Activated CD4-positive, alpha-beta T cell treated with anti-CD3 and anti-CD28 coated beads, Interleukin-2, amount 10 ng/mL, durations not matched to agents 24 days and 14 days (primary cell): ENCODE measurements at regions not wholly inside any gene's neighbourhood (a gene's known extent, or its start where the extent isn't known, plus 50 kb on each side); places are given as distances from the start of the nearest gene placed in this dataset.

Experiments
- DNase-seq: peaks from one replicate; pipeline ENCODE4 v3.0.0; 2022
- H3K27ac Mint-ChIP-seq: one replicate; pipeline ENCODE4 v1.8.0; 2022; ENCODE audit warnings: mild to moderate bottlenecking, mixed read lengths
- H3K27me3 Mint-ChIP-seq: one replicate; pipeline ENCODE4 v1.8.0; 2022; ENCODE audit warnings: mixed read lengths
- H3K36me3 Mint-ChIP-seq: one replicate; pipeline ENCODE4 v1.8.0; 2022; ENCODE audit warnings: low read depth, mild to moderate bottlenecking, mixed read lengths
- H3K4me1 Mint-ChIP-seq: one replicate; pipeline ENCODE4 v1.8.0; 2021; ENCODE audit warnings: mixed read lengths
- H3K4me3 Mint-ChIP-seq: one replicate; pipeline ENCODE4 v1.8.0; 2022; ENCODE audit warnings: mild to moderate bottlenecking, moderate library complexity, mixed read lengths
- H3K9me3 Mint-ChIP-seq: one replicate; pipeline ENCODE4 v1.8.0; 2021; ENCODE audit warnings: mixed read lengths
- intact Hi-C: fragments of 100-400 bp; cut with micrococcal nuclease; formaldehyde crosslinking; loops from one replicate; pipeline ENCODE4 v1.15.1; 2023

GRCh38 chrX:37946197-37946596, 60.2 kb upstream of the SYTL5 start:
- Mint-ChIP-seq H3K4me1 (no peaks in the 10 kb centered on the region), H3K27me3 (peaks cover 3% of the 10 kb centered on the region), H3K9me3 (no peaks in the 10 kb centered on the region), H3K4me3 (no peak overlapping the region), H3K36me3 (no peaks in the 10 kb centered on the region), H3K27ac (no peak overlapping the region)
- no peak for DNase-seq
- intact Hi-C loops = no loop called here

GRCh38 chrX:37955273-37955672, 51.1 kb upstream of the SYTL5 start:
- Mint-ChIP-seq H3K4me1 (no peaks in the 10 kb centered on the region), H3K36me3 (no peaks in the 10 kb centered on the region), H3K27me3 (peaks cover 2% of the 10 kb centered on the region), H3K9me3 (no peaks in the 10 kb centered on the region), H3K4me3 (no peak overlapping the region), H3K27ac (no peak overlapping the region)
- no peak for DNase-seq
- intact Hi-C loops = no loop called here

- Mint-ChIP-seq H3K4me1 (no peaks in the 10 kb centered on the region), H3K36me3 (no peaks in the 10 kb centered on the region), H3K9me3 (no peaks in the 10 kb centered on the region), H3K27me3 (peaks cover 2% of the 10 kb centered on the region), H3K4me3 (no peak overlapping the region), H3K27ac (no peak overlapping the region)
- DNase-seq = no peak
- intact Hi-C loops = no loop called here
Measured at GRCh38 chrX:37956223-37956622, 50.1 kb upstream of the SYTL5 start.
